Activated T-cell treated with anti-CD3 and anti-CD28 coated beads, Interleukin-2, amount 50 U/mL, for 72 hours (primary cell): ENCODE measurements at regions not wholly inside any gene's neighbourhood (a gene's known extent, or its start where the extent isn't known, plus 50 kb on each side); places are given as distances from the start of the nearest gene placed in this dataset.
"Not testable (repeated sequence)": the region's sequence is repeated elsewhere in the genome, so short reads cannot be mapped to it uniquely, and the experiment has no call there.

Source experiments
- ATAC-seq, 2 donors: fragments of 150-1000 bp; cut with Tn5 transposase; replicated peaks in 1 of 2; 2 replicates each; pipeline ENCODE4 v1.10.0; 2021; ENCODE audit warnings: moderate library complexity in 2 of 2, mild to moderate bottlenecking in 1 of 2
- DNase-seq, 2 donors: peaks; one replicate each; pipeline ENCODE4 v3.0.0; 2021 to 2022; ENCODE audit warnings: mixed read lengths in 1 of 2
- H3K27ac Mint-ChIP-seq: one replicate; pipeline ENCODE4 v1.8.0; 2022; ENCODE audit warnings: mild to moderate bottlenecking, moderate library complexity, mixed read lengths
- H3K27me3 Mint-ChIP-seq: one replicate; pipeline ENCODE4 v1.8.0; 2022; ENCODE audit warnings: low read depth, mixed read lengths
- H3K36me3 Mint-ChIP-seq, 2 donors: one replicate each; pipeline ENCODE4 v1.8.0; 2022; ENCODE audit warnings: mixed read lengths in 2 of 2, mild to moderate bottlenecking in 1 of 2; ENCODE audit not compliant: insufficient read depth in 2 of 2
- H3K4me1 Mint-ChIP-seq: one replicate; pipeline ENCODE4 v1.8.0; 2022; ENCODE audit warnings: low read depth, mixed read lengths
- H3K4me3 Mint-ChIP-seq, 2 donors: one replicate each; pipeline ENCODE4 v1.8.0; 2022; ENCODE audit warnings: mild to moderate bottlenecking in 2 of 2, mixed read lengths in 2 of 2, moderate library complexity in 2 of 2
- H3K9me3 Mint-ChIP-seq, 2 donors: one replicate each; pipeline ENCODE4 v1.8.0; 2022; ENCODE audit warnings: mixed read lengths in 2 of 2

- Mint-ChIP-seq H3K27ac (no peak overlapping the region), H3K4me1 (no peaks in the 10 kb centered on the region), H3K36me3 (peaks cover 7 to 8% of the 10 kb centered on the region in 2 donors), H3K4me3 (no peak overlapping the region), H3K27me3 (peaks cover 27% of the 10 kb centered on the region), H3K9me3 (peaks cover 7 to 13% of the 10 kb centered on the region in 2 donors)
- ATAC-seq (no peak), DNase-seq (no peak)
Measured at GRCh38 chr6:170008294-170008785, 256.9 kb downstream of the ERMARD start.

- Mint-ChIP-seq H3K9me3 (peaks cover 7 to 16% of the 10 kb centered on the region in 2 donors), H3K27me3 (peaks cover 20% of the 10 kb centered on the region), H3K4me3 (no peak overlapping the region), H3K27ac (no peak overlapping the region), H3K36me3 (peaks cover 7 to 10% of the 10 kb centered on the region in 2 donors), H3K4me1 (no peaks in the 10 kb centered on the region)
- ATAC-seq (no peak), DNase-seq (no peak)
Measured at GRCh38 chr6:170007468-170008293, 256.3 kb downstream of the ERMARD start.

GRCh38 chr6:170006900-170007467 lies 255.6 kb downstream of the ERMARD start:
- Mint-ChIP-seq H3K27ac (no peak overlapping the region), H3K9me3 (peaks cover 13 to 23% of the 10 kb centered on the region in 2 donors), H3K4me1 (no peaks in the 10 kb centered on the region), H3K27me3 (peaks cover 13% of the 10 kb centered on the region), H3K36me3 (peaks cover 10 to 16% of the 10 kb centered on the region in 2 donors), H3K4me3 (no peak overlapping the region)
- ATAC-seq = no peak
- DNase-seq = no peak

- Mint-ChIP-seq H3K36me3 (peaks cover 10 to 16% of the 10 kb centered on the region in 2 donors), H3K27ac (no peak overlapping the region)
- ATAC-seq = no peak
Measured at GRCh38 chr6:170006071-170006899, 254.9 kb downstream of the ERMARD start.

DNA sequence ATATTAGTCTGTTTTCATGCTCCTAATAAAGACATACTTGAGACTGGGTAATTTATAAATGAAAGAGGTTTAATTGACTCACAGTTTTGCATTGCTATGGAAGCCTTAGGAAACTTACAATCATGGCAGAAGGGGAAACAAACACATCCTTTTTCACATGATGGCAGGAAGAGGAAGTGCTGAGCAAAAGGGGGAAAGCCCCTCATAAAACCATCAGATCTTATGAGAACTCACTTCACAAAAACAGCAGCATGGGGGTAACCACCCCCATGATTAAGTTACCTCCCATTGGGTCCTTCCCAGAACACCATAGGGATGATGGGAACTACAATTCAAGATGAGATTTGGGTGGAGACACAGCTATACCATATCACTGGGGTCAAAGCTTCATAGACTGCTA lies 254.2 kb downstream of the ERMARD start:
- Mint-ChIP-seq H3K9me3 (peaks cover 14 to 24% of the 10 kb centered on the region in 2 donors), H3K27ac (no peak overlapping the region), H3K27me3 (peaks cover 5% of the 10 kb centered on the region), H3K4me3 (no peak overlapping the region), H3K36me3 (peaks cover 10 to 18% of the 10 kb centered on the region in 2 donors), H3K4me1 (no peaks in the 10 kb centered on the region)
- ATAC-seq (no peak), DNase-seq (no peak)

More at GRCh38 chr6:170006071-170006899, 254.9 kb downstream of the ERMARD start:
- no peak for DNase-seq
- Mint-ChIP-seq H3K4me3 (no peak overlapping the region), H3K4me1 (no peaks in the 10 kb centered on the region), H3K9me3 (peaks cover 13 to 24% of the 10 kb centered on the region in 2 donors), H3K27me3 (peaks cover 6% of the 10 kb centered on the region)

DNA sequence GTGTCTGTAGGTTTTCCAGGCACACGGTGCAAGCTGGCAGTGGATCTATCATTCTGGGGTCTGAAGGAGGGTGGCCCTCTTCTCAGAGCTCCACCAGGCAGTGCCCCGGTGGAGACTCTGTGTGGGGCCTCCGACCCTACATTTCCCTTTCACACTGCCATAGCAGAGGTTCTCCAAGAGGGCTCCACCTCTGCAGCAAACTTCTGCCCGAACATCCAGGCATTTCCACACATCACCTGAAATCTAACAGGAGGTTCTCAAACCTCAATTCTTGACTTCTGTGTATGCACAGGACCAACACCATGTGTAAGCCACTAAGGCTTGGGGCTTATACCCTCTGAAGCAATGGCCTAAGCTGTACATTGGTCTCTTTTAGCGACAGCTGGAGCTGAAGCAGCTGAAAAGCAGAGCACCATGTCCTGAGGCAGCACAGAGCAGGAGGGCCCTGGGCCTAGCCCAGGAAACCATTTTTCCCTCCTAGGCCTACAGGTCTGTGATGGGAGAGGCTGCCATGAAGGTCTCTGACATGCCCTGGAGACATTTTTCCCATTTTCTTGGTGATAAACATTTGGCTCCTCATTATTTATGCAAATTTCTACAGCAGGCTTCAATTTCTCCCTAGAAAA lies 253.3 kb downstream of the ERMARD start:
- Mint-ChIP-seq H3K36me3 (peaks cover 10 to 18% of the 10 kb centered on the region in 2 donors), H3K4me1 (no peaks in the 10 kb centered on the region), H3K27ac (no peak overlapping the region), H3K9me3 (peaks cover 17 to 24% of the 10 kb centered on the region in 2 donors), H3K27me3 (peaks cover 5% of the 10 kb centered on the region), H3K4me3 (no peak overlapping the region)
- ATAC-seq (no peak), DNase-seq (no peak)

DNA sequence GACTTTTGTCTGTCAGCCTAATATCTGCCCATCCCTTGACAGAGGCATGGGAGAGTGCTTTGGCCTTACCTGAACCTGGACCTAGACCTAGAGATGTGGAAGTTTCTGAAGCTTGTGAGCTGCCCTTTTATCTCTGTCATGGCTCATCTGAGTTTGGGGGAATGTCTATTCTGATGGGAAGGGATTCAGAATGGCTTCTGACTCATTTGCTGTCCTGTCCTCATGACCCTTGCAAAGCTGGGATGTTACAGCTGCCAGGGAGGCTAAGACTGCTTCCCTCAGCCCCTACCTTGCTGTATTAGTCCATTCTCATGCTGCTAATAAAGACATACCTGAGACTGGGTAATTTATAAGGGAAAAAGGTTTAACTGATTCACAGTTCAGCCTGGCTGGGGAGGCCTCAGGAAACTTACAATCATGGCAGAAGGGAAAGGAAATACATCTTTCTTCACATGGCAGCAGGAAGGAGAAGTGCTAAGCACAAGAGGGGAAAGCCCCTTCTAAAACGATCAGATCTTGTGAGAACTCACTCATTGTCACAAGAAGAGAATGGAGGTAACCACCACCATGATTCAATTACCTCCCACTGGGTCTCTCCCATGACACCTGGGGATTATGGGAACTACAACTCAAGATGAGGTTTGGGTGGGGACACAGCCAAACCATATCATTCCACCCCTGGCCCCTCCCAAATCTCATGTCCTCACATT lies 252.2 kb downstream of the ERMARD start:
- no peak for ATAC-seq
- Mint-ChIP-seq H3K27me3 (no peaks in the 10 kb centered on the region), H3K36me3 (peaks cover 10 to 18% of the 10 kb centered on the region in 2 donors), H3K9me3 (peaks cover 17 to 24% of the 10 kb centered on the region in 2 donors), H3K4me1 (no peaks in the 10 kb centered on the region), H3K4me3 (no peak overlapping the region), H3K27ac (no peak overlapping the region)
- no peak for DNase-seq

DNA sequence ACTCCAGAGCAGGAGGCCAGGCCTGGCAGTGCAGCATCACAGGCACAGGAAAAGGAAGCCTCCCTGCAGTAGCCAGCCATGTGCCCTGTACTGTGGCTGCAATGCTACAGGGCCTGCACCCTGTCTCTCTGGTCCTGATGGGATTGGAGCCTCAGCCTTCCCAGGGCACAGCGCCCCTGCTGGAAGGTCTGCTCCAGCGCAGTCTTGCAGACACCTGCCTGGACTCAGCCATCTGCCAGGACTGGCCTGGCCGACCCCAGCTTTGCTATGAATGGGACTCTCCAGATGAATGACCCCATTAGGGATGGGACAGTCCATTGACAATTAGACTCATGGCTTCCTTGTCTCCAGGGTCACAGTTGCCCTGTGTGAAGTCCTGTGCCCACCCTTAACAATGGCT lies 251.6 kb downstream of the ERMARD start:
- H3K4me3 Mint-ChIP-seq = no peak overlapping the region
- no peaks in the 10 kb centered on the region for H3K4me1 Mint-ChIP-seq
- no peak overlapping the region for H3K27ac Mint-ChIP-seq
- no peaks in the 10 kb centered on the region for H3K27me3 Mint-ChIP-seq
- ATAC-seq = no peak
- DNase-seq = no peak
- peaks cover 17 to 24% of the 10 kb centered on the region in 2 donors for H3K9me3 Mint-ChIP-seq
- peaks cover 10 to 18% of the 10 kb centered on the region in 2 donors for H3K36me3 Mint-ChIP-seq

- ATAC-seq, H3K27ac Mint-ChIP-seq, H3K27me3 Mint-ChIP-seq, H3K4me1 Mint-ChIP-seq, DNase-seq, H3K4me3 Mint-ChIP-seq: not testable (repeated sequence)
- Mint-ChIP-seq H3K36me3 (peaks cover 10 to 18% of the 10 kb centered on the region in 2 donors), H3K9me3 (peaks cover 17 to 24% of the 10 kb centered on the region in 2 donors)
Measured at GRCh38 chr6:170001782-170002181, 250.4 kb downstream of the ERMARD start.

DNA sequence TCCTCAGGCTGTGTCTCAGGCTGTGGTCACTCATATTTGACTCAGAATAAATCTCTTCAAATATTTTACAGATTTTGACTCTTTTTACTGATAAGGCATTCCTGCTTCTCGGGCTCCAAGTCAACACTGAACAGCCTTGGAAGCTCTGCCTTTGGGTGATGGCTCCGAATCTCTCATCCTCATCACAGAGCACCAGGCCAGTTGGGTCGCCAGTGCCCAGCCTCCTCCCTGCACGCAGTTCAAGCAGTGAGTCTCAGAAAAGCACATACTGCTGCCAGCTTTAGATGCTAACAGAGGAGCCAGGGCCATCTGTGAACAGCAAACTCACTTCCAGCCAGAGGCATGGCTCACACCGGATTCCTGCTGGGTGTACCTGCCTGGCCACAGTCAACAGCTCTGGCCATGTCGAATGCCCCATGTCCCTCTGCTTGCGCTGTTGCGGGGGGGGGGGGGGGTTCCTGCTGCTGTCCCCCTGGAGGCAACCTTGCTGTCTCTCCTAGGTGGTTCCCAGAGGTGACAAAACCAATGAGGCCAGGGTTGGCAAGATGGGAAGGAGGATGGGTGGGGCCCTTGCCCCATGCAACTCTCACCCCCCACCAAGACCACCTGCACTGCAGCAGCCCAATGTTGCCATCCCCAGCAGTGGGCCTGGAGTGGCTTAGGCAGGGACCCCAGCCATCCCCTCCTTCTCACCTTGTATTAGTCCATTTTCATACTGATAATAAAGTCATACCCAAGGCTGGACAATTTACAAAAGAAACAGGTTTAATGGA lies 248.8 kb downstream of the ERMARD start:
- H3K9me3 Mint-ChIP-seq = peaks cover 13 to 20% of the 10 kb centered on the region in 2 donors
- no peak for ATAC-seq
- no peak overlapping the region for H3K4me3 Mint-ChIP-seq
- no peak overlapping the region for H3K27ac Mint-ChIP-seq
- H3K27me3 Mint-ChIP-seq = peaks cover 3% of the 10 kb centered on the region
- peaks cover 6% of the 10 kb centered on the region for H3K4me1 Mint-ChIP-seq
- peaks cover 7 to 16% of the 10 kb centered on the region in 2 donors for H3K36me3 Mint-ChIP-seq
- no peak for DNase-seq

DNA sequence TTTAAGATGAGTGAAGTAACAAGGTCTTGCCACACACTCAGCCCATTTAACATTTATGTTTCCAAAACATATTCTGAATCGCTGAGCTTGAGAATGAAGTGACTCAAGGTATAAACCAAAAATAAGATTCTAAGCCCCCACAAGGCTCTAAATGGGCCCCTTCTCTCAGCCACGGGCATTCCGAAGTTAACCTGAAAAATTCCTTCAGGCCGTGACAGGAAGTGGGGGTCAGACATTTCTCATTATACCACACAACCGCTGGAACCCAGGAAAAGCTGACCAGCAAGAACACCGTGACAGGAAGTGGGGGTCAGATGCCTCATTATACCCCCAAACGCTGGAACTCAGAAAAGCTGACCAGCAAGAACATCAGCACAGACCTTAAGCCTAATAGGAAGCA lies 247.9 kb downstream of the ERMARD start:
- no peak for ATAC-seq
- DNase-seq = no peak
- peaks cover 9% of the 10 kb centered on the region for H3K4me1 Mint-ChIP-seq
- peaks cover 4 to 14% of the 10 kb centered on the region in 2 donors for H3K36me3 Mint-ChIP-seq
- peaks cover 10 to 17% of the 10 kb centered on the region in 2 donors for H3K9me3 Mint-ChIP-seq
- H3K27me3 Mint-ChIP-seq = peaks cover 12% of the 10 kb centered on the region
- H3K27ac Mint-ChIP-seq = no peak overlapping the region
- no peak overlapping the region for H3K4me3 Mint-ChIP-seq
